NCI-H146 (cell line): ENCODE measurements at regions not wholly inside any gene's neighbourhood (a gene's known extent, or its start where the extent isn't known, plus 50 kb on each side); places are given as distances from the start of the nearest gene placed in this dataset.
A peak's percentile ranks its signal among the peaks of the same experiment; 100 is the strongest.

Source experiments
- DNase-seq: peaks from one replicate; lab custom pipeline; 2025; lab: John Stamatoyannopoulos, UW

DNA sequence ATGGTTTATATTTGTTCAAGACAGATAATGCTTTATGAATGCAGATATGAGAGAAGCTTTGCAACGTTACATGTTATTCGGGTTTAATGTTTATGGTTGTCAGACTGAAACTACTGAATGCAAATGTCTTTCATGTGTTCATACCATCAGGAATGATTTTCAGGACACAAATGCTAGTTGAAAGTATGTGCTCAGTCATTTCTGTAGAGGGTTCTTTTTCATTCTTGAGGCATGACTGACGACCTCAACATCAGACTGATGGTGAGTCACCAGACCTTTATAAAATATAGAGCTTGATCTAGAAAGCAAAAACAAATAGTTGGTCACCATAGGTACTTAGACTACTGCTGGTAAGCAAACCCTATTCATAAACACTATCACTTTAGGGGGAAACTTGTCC is 287.3 kb upstream of the NUDT12 start:
- DNase-seq = no peak

DNA sequence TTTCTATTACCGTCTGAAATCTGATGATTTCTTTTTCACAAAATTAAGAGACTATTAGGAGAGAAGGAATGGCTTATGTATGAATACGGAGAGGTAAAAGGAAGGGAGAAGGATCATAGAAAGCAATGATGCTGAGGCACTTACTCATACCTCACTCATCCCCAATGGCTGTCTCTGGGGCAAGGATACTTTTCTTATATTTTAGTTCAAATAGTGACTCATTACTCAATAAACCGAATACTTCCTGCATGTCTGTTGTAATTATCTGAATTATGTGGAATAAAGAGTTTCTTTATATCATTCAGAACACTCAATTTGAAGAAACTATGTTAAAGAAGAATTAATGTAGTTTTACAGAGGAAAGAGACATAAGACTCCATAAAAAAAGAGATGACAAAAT is 284.5 kb upstream of the NUDT12 start:
- DNase-seq = no peak

DNA sequence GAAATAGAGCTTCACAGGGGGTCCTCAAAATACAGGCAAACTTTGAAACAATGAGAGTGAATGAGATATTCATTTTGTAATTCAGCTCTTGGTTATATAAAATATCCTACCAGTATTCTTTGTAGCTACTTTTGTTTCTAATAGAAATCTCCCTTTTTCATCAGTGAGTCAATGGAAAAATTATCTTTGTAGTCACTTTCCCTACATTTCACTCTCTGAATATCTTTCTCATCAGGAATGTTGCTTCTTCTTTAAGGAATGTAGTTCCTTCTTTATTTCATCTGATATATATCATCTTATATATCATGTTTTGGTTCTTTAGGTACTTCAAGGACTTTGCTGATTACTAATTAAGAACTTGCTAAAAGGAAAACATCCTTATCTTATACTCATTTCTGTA is 280.3 kb upstream of the NUDT12 start:
- DNase-seq = no peak

DNA sequence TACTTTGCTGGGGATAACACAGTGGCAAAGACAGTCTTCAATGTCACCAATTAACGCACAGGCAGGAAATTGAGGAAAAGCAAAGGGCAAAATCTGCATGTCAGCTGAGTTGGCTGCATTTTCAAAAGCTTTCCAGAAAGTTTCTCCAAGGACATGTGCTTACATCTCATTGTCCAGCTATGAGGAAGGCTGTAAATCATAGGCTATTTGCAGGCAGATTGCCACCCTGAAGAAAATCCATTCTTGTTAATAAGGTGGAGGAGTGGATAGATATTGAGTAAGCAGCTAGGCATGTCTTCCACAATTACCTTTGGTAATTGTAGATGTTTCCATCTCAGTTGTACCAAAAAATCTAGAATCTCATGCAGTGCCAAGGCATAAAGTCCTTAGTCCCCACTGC is 278.0 kb upstream of the NUDT12 start:
- DNase-seq = no peak

DNA sequence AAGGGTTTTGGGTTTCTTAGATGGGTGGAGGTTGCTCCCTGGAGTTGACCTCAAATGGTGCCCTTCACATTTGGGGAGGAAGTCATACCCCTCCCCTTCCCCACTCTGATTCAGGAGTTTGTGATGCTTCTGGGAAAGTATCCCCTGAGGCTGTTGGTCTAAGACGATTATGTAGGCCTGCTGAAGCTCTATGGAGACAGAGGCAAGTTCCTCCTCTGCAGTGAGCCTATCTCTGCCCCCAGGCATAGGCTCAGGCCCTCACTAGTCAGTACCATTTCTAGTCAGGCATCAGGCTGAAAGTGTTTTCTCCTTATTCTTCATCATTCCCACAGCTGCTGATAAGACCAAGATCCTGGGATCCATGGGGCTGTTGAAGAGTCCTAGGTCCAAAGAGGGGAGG is 271.6 kb upstream of the NUDT12 start:
- no peak for DNase-seq

DNA sequence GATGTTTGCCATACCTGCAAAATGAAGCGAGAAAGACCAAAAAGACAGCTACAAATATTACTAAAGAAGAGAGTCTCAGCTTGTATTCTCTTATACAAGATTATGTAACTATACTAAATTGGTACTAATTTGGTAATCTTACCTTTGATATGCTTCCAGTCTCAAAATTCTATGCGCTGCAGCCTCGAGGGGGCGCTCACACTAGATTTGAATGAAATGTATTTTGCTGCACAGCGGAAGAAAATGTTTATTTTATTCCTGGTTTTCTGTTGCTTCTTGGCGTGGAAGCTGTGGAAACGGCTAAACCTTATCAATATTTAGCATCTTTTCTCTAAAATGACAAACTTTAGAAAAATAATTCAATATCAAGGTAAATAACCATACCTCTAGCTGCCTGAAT is 267.0 kb upstream of the NUDT12 start:
- DNase-seq = no peak

DNA sequence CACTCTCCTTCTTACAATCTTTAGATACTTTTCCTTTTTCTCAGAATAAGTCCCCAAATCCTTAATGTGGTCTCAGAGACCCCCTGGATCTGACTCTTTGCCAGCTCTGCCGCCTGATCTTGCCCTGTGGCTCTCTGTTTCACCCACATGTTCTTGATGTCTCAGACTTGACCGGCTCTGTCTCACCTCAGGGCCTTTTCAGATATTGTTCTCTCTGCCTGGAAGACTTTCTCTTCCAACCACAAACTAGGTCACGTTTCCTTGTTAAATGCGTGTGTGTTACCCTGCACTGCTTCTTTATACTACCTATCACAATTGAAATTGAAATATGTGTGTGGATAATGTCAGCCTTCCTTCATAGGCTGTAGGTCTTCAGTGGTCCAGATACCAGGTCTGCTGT is 265.4 kb upstream of the NUDT12 start:
- DNase-seq = no peak

DNA sequence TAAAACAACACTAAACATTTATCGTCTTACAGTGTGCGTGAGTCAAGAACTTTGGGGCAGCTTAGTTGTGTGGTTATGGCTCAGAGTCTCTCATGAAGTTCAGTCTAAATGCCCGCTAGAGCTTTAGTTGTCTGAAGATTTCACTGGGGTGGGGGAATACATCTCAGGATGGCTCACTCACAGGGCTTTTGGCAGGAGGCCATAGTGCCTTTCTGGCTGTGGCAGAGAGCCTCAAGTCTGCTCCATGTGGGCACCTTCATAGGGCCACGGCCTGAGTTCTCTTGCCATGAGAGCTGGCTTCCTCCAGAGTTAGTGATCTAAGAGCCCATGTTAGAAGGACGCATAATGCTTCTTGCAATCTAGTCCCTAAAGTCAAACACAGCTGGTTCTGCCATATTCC is 258.8 kb upstream of the NUDT12 start:
- DNase-seq = no peak

DNA sequence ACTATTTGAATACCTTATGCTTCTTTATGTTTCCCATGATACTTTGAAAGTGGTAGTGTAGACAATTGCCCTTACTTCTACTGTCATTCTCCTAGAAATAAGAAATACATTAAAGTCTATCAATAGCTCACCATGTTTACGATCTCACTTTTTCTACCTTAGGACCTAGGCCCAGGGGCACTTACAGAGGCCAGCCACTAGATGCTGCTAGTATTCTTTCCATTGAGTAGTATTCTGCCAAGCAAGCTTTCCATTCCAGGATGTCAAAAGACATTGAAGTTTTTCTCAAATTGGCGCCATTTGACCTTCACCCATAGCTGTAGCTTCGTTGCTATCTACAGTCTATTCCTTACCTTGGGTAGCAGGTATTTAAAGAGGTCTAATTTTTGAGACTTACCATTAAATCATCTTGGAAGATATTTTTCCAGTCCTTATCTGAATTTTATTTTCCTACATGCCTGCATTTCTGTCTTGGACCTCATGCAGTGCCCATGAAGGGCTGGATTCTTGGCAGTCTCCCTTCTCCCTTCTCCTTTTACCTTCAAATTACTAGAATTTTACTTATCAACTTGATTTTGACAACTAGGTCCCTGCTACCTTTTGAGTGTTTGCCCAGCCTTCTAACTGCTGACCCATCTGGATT is 246.0 kb upstream of the NUDT12 start:
- peak; percentile 71 for DNase-seq

DNA sequence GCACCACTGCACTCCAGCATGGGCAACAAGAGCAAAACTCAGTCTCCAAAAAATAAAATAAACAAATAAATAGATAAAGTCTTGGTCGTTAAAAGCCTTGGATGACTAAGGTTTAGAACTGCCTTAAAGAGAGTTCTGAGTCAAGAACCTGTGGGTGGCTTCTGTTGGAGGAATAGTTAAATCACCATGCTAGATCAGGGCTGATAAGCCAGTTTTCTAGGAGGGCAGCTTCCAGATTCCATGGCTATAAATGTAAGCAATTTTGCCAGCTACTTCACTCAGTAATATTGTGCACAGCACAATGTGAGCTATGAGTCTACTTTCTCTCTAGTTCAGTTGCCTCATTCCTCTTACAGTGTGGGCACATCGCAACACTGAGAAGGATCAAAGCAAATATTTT is 242.1 kb upstream of the NUDT12 start:
- no peak for DNase-seq

DNA sequence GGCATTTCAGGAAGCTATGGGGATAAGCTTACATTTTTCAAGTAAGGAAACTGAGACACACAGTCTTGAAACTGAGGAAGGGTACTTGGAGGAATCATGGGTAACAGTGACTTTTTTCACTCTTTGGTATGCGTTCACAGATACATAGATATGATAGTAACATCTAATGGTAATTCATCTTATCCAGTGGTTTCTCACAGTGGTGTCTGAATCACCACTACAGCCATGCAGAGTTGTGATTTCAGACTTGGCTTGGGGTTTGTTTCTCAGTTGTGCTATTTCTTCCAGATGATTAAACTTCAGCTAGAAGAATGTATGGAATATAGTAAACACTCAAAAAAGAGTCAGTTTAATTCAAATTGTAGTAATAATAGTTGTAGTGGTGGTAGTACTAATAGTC is 239.1 kb upstream of the NUDT12 start:
- no peak for DNase-seq

DNA sequence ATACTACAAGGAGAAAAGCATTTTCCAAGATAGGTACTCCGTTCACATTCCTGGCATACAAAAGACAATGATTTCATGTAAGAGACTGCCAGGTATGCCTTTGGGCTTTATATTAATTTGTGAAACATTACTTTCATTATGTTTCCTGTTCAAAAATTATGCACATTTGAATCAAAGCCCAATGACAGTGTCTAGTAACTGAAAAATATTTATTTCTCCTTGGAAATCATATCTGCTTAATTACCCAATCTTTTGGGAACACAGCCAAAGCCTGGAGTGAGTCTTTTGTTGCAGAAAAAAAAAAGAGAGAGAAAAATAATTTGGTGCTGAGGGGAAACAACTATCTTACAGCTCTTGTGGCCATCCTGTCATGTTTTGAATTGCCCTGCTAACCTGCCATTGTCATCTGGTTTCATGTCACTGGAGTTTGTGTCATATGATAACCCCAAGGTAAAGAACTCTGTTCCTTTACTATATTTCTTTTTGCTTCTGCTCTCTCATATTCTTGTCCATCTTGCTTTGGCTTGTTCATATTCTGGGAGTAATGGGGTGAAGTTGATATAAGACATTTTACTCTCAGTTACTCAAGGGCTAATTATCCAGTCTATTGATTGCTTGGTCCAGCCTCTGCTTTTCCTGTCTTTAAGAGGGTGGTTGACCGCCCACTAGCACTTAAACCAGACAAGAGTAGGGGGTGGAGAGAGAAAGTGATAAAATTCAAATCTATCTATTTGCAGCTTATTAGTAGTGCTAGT is 238.3 kb upstream of the NUDT12 start:
- peak; percentile 11 for DNase-seq

DNA sequence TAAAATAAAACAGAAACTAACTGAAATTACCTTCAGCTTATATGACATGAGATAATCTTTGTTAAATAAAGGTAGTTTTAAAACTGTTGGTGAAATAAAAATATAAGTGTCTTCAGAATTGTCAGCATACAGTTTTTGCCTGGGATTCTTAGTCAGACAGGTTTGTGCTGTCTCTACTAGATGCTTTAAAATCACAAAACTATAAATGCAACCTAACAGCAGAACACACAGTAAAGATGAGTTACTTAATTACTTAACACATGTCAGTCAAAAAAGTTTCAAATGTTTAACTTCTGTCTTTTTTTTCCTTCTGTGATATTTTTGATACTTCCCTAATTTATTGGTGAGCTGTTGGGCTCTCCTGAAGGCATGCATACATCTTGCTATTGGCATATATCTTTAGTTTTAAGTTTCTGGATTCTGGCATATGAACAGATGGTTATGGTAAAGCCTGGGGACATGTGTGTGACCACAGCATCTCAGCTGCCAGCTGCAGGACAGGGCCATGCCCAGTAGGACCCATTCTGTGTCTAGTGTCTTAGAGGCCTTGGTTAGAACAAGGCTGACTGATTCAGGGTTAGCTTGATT is 231.1 kb upstream of the NUDT12 start:
- DNase-seq = no peak

DNA sequence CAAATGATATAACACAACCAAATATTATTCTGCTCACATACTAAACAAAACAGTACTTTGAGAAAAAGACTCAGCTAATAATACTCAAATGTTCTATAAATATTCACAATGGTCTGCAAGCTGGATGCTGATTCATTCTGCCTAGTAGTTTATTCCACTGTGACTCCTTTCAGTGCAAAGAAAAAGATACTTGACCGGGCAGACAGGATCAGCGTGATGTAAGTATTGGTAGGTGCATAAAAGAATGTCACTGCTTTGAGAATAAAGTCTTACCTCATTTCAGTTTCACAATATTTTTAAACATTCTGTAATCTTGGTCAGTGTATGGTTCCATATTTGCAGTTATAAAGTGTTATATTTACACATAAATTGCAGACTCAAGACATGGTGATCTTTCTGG is 223.0 kb upstream of the NUDT12 start:
- no peak for DNase-seq

DNA sequence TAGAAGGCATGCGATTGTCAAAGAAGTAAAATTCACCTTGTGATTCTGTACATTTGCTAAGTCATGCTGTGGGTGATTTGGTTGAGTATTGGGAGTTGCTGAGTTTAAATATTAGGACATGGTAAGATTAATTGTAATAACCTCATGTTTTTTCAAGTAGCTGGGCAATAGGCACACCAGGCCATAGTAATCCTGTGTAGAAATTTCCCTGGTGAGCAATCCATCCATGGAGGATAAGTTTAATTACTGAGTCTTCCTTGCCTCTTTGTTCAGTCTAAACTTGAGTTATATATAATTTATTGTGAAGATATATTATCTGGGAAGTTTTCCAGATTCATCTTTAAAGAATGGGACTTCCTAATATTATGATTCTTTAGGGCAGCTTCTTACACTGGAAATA is 221.1 kb upstream of the NUDT12 start:
- no peak for DNase-seq

DNA sequence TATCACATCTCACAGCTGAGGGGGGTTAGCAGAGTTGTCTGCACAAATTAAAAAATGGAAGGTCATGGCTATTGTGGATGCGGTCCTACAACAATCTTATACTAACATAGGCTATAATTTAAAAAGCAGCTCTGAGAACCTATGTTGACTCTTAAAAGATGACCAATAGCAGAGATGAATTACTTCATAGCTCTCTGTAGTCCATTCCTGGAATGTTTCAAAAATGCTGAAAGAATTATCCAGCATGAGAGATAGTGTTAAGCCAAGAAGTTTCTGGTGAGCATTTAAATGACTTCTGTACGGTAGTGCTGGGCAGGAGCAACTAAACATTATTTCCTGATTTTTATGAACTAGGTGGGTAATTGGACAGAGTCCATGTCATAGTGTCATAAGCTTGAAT is 218.2 kb upstream of the NUDT12 start:
- no peak for DNase-seq

DNA sequence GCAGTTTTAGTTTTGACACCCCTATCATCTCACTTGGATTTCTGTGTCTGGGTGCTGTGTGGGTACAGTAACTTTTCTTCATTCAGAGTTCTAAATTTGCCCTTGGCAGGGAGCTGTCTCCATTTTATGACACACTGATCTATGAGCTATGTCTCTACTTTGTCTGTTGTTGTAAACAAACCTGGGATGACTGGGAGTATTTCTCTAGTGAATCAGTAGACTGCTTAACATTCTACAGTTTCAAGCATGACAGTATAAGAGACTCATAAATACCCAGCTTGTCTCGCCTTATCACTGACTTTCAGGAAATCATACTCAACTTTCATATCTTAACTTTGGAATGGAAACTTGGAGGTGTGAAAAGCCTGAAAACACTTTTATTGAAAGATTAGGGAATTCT is 212.1 kb upstream of the NUDT12 start:
- no peak for DNase-seq

DNA sequence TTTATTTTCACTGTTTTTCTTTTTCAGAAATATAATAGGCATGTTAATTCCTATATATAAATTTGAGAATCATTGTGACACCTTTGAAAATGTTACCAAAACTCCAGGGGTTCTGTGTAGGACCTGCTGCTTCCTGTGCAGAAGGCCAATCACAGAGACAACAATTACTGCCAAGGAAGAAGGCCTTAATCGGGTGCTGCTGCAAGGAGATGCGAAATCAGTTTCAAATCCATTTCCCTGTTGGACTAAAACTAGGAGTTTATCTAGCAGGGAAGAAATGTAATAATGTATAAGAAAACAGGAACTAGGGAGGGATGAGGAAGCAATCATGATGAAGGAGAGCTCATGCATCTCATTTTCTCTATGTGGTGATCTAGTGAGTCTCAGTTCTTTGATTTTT is 209.7 kb upstream of the NUDT12 start:
- no peak for DNase-seq

DNA sequence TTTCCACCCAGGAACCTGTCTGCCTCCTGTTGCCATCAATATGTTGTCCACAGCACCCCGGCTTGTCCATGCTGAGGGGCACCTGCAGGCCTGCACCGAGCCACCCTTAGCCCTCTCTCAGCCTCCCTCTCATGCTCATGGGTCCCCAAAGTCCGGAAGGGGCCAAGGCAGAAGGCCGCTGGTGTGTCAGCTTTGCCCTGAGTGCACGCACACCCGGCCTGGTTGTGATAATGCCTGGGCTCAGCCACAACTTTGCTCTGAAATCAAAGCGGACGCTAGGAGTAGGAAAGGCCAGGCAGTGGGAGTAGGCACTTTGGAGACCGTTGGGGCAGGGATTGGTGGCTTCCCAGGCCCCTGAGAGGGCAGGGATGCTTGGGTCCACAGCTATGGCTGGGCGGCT is 201.8 kb upstream of the NUDT12 start:
- DNase-seq = no peak

DNA sequence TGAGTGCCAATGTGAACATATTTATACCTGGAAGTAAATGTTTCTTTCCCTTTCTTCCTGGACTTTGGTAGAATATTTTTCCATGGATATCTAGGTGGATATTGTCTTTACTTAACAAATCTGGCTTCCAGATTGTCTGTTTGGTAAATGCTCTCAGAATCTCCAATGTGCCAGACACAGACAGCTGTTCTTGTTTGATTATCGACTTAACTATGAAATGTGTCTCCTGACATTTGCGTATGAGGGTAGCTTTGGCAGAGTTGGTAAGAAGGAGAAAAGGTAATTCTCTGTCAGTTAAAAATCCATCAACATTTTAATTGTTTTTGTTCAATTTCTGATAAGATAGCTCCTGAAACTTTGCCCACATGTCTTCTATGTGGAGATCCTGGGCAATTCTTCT is 196.4 kb upstream of the NUDT12 start:
- DNase-seq = no peak

DNA sequence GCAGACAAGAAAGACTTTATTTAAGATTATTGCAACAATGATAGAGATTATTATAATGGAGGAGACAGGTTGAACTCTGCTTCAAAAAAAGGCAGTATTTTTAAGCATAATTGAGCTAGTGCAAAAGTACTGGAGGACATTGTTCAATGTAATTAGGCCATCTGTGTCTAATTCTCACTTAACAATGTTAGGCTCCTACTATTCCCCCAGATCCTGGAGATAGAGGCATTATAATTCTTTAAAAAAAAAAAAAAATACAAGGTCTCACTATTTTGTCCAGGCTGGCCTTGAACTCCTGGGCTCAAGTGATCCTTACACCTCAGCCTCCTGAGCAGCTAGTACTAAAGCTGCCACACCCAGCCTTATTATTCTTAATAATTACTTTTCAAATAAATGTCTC is 193.4 kb upstream of the NUDT12 start:
- DNase-seq = no peak

DNA sequence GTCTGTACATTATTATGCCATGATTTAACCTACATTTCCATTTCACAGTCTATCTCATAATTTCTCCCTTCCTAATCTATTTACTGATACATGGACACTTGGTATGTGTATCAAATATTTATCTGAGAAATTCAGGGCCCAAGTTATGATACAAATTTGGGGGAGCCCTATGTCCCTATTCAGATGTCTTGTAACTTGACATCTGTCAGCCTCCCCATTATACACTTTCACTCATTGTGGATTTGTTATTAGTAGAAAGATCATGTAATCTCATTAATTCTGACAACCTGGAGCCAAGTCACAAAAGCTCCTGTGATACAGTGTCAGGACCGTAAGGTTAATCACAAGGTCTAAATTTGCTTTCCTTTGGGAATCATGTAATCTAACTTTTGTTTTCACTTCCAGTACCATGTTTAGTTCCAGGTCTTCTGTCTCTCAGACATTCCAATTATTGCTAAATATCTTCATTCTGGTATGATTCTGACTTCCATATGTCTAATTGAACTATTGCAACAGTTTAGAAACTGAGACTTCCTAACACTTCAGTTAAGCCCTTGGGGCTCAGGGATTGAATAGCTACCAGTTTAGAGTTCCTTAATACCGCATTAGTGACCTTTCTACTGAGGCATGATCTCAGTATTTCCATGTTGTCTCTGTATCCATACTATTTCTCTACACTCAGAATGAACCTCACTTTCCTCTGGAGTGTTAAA is 182.9 kb upstream of the NUDT12 start:
- no peak for DNase-seq

DNA sequence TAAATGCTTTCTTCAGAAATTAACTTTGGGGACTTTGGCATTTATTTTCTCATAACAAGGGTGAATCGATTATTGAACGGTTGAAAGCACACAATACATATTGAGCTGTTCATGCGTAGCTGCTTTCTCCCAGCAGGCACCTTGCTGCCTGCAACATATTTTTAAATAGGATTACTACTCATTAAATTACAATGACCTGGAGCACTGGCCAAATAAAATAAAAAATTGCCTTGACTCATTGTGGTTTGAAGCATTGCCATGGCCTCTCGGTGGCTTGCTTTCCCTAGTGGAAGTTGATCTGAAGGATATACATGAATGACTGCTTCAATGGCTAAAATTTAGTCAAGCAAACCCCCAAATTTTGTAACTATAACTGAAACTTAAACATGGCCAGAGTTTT is 181.6 kb upstream of the NUDT12 start:
- peak; percentile 1 for DNase-seq
